ENCODE measurements at regions not wholly inside any gene's neighbourhood (a gene's known extent, or its start where the extent isn't known, plus 50 kb on each side); places are given as distances from the start of the nearest gene placed in this dataset.

- TF ChIP-seq CTCF (conservative IDR thresholded peaks at IDR 0.05): no peak
- H3K27ac ChIP-seq: no peak overlapping the region
Measured at GRCh38 chr10:131688304-131688703, 212.5 kb upstream of the PPP2R2D start.

GRCh38 chr10:131689016-131689415 lies 211.8 kb upstream of the PPP2R2D start:
- TF ChIP-seq CTCF (conservative IDR thresholded peaks at IDR 0.05): no peak
- H3K27ac ChIP-seq: no peak overlapping the region

GRCh38 chr10:131689486-131689885 lies 211.3 kb upstream of the PPP2R2D start:
- TF ChIP-seq CTCF (conservative IDR thresholded peaks at IDR 0.05): no peak
- no peak overlapping the region for H3K27ac ChIP-seq

- H3K27ac ChIP-seq: no peak overlapping the region
- TF ChIP-seq CTCF (conservative IDR thresholded peaks at IDR 0.05): no peak
Measured at GRCh38 chr10:131689954-131690757, 210.7 kb upstream of the PPP2R2D start.

- TF ChIP-seq CTCF (conservative IDR thresholded peaks at IDR 0.05): no peak
- no peak overlapping the region for H3K27ac ChIP-seq
Measured at GRCh38 chr10:131690805-131691239, 210.0 kb upstream of the PPP2R2D start.

GRCh38 chr10:131691481-131692090 lies 209.2 kb upstream of the PPP2R2D start:
- no peak for TF ChIP-seq CTCF (conservative IDR thresholded peaks at IDR 0.05)

GRCh38 chr10:131692176-131692575 lies 208.6 kb upstream of the PPP2R2D start:
- no peak overlapping the region for H3K27ac ChIP-seq
- no peak for TF ChIP-seq CTCF (conservative IDR thresholded peaks at IDR 0.05)

More at GRCh38 chr10:131691481-131692090, 209.2 kb upstream of the PPP2R2D start:
- no peak overlapping the region for H3K27ac ChIP-seq

All from VCaP (cell line).